ENCODE measurements at regions not wholly inside any gene's neighbourhood (a gene's known extent, or its start where the extent isn't known, plus 50 kb on each side); places are given as distances from the start of the nearest gene placed in this dataset.

GRCh38 chr2:225108805-225109204 lies 66.5 kb upstream of the DOCK10 start:
- Histone ChIP-seq H3K27ac (peak overlapping the region; percentile 18 to 72; a peak in 3 of 6 replicates), H3K4me3 (no peak overlapping the region), H3K4me1 (peaks cover 20% of the 10 kb centered on the region), H3K4me2 (no peak overlapping the region), H3K9me3 (peaks cover 9% of the 10 kb centered on the region; the same call in 1 of the 3 replicates)
- no peak for FAIRE-seq
- ChIA-PET CTCF (interaction anchor here (0.6 kb wide), 1 partner anchor 67 kb away, joined by 3 read pairs; no protein-coding TSS in a partner anchor), POLR2A (no interaction called here)
- no peak for DNase-seq (ENCODE audit: low read depth in 1 of 2, low spot score in 1 of 2)
- no peak for ATAC-seq
- peak; percentile 55 for TF ChIP-seq MAFK (IDR thresholded peaks at IDR 0.05; ENCODE audit: partially characterized antibody)
- TF ChIP-seq SMC3 (IDR thresholded peaks at IDR 0.05) = no peak

- ATAC-seq (peak in 1 of 2 experiments; percentile 19; a peak in 1 of 6 replicates), FAIRE-seq (no peak), DNase-seq (ENCODE audit: low read depth in 1 of 2, low spot score in 1 of 2) (peak in 1 of 2 experiments; percentile 53)
- peaks cover 9% of the 10 kb centered on the region; the same call in 1 of the 3 replicates for H3K9me3 ChIP-seq
- ChIA-PET CTCF (no interaction called here), POLR2A (no interaction called here)
- no peak overlapping the region for H3K4me3 ChIP-seq
- H3K4me2 ChIP-seq = no peak overlapping the region
- peak overlapping the region; percentile 86 to 93; a peak in 5 of 6 replicates for H3K27ac ChIP-seq
- peaks cover 40% of the 10 kb centered on the region for H3K4me1 ChIP-seq
- TF ChIP-seq FOSL2 (IDR thresholded peaks at IDR 0.05) (no peak), FOSL2 (CRISPR knock-in tag; IDR thresholded peaks at IDR 0.05) (peak; percentile 50; the same call in 1 of the 2 replicates), EHMT2 (IDR thresholded peaks at IDR 0.05; ENCODE audit: low read depth) (no peak), ELK1 (IDR thresholded peaks at IDR 0.05; ENCODE audit: low read depth, low read length) (no peak), ZSCAN20 (CRISPR knock-in tag; IDR thresholded peaks at IDR 0.05) (no peak)
- WGBS (ENCODE audit: missing lambda C conversion rate) = 46% methylated on average over 3 of the region's 3 CpGs
Measured at GRCh38 chr2:225104971-225105370, 62.7 kb upstream of the DOCK10 start.

GRCh38 chr2:225104321-225104720 lies 62.1 kb upstream of the DOCK10 start:
- POLR2A ChIA-PET = no interaction called here
- FAIRE-seq = no peak
- H3K9me3 ChIP-seq = peaks cover 5% of the 10 kb centered on the region; the same call in 1 of the 3 replicates
- peak overlapping the region; percentile 86 to 93; a peak in 5 of 6 replicates for H3K27ac ChIP-seq
- no peak for ATAC-seq
- 49% methylated on average over 1 of the region's 1 CpG for WGBS (ENCODE audit: missing lambda C conversion rate)
- H3K4me2 ChIP-seq = peak overlapping the region; percentile 37
- CTCF ChIA-PET = interaction anchor here (0.9 kb wide), 1 partner anchor 11 kb away, joined by 3 read pairs; no protein-coding TSS in a partner anchor
- no peak for DNase-seq (ENCODE audit: low read depth in 1 of 2, low spot score in 1 of 2)
- no peak for TF ChIP-seq CBX2 (IDR thresholded peaks at IDR 0.05; ENCODE audit: borderline replicate concordance, low read depth)
- peak in 1 of 2 experiments; percentile 57; a peak in 1 of 4 replicates for TF ChIP-seq CEBPB (IDR thresholded peaks at IDR 0.05)
- no peak overlapping the region for H3K4me3 ChIP-seq
- peaks cover 45% of the 10 kb centered on the region for H3K4me1 ChIP-seq

- ChIA-PET POLR2A (no interaction called here), CTCF (interaction anchor here (0.9 kb wide), 1 partner anchor 11 kb away, joined by 3 read pairs; no protein-coding TSS in a partner anchor)
- peak in 1 of 2 experiments; percentile 71 for DNase-seq (ENCODE audit: low read depth in 1 of 2, low spot score in 1 of 2)
- no peak for FAIRE-seq
- WGBS (ENCODE audit: missing lambda C conversion rate) = 3% methylated on average over 2 of the region's 2 CpGs
- H3K4me2 ChIP-seq = peak overlapping the region; percentile 37
- peaks cover 42% of the 10 kb centered on the region for H3K4me1 ChIP-seq
- H3K27ac ChIP-seq = peak overlapping the region; percentile 86 to 93
- TF ChIP-seq GATA3 (IDR thresholded peaks at IDR 0.05; ENCODE audit: borderline replicate concordance) (peak; percentile 77; the same call in 1 of the 2 replicates), RAD21 (conservative IDR thresholded peaks at IDR 0.05 in 1 of 2, IDR thresholded peaks at IDR 0.05 in 1 of 2) (peak in 1 of 2 experiments; percentile 17; a peak in 1 of 5 replicates), CEBPB (IDR thresholded peaks at IDR 0.05) (peak in 1 of 2 experiments; percentile 79; a peak in 2 of 4 replicates), JUNB (IDR thresholded peaks at IDR 0.05) (peak; percentile 69), EP300 (IDR thresholded peaks at IDR 0.05) (peak in 1 of 2 experiments; percentile 19; a peak in 1 of 5 replicates), FOSL2 (IDR thresholded peaks at IDR 0.05) (peak; percentile 31; the same call in 1 of the 2 replicates), FOSL2 (CRISPR knock-in tag; IDR thresholded peaks at IDR 0.05) (peak; percentile 81), MAX (IDR thresholded peaks at IDR 0.05) (0 out of 2 replicates have a peak, but pooled peaks have one; percentile 14), HEYL (CRISPR knock-in tag; IDR thresholded peaks at IDR 0.05) (no peak), KDM5A (IDR thresholded peaks at IDR 0.05) (no peak), CBX8 (IDR thresholded peaks at IDR 0.05) (no peak), PBX3 (IDR thresholded peaks at IDR 0.05) (no peak), TFCP2L1 (CRISPR knock-in tag; IDR thresholded peaks at IDR 0.05) (no peak), CHD4 (IDR thresholded peaks at IDR 0.05; ENCODE audit: borderline replicate concordance) (no peak), JUN (IDR thresholded peaks at IDR 0.05) (peak in 1 of 2 experiments; percentile 50; a peak in 1 of 5 replicates)
- H3K4me3 ChIP-seq = no peak overlapping the region
- peak in 1 of 2 experiments; percentile 14; a peak in 2 of 6 replicates for ATAC-seq
- peaks cover 7% of the 10 kb centered on the region; the same call in 1 of the 3 replicates for H3K9me3 ChIP-seq
Measured at GRCh38 chr2:225103737-225104141, 61.5 kb upstream of the DOCK10 start.
